ENCODE measurements at regions not wholly inside any gene's neighbourhood (a gene's known extent, or its start where the extent isn't known, plus 50 kb on each side); places are given as distances from the start of the nearest gene placed in this dataset.

DNA sequence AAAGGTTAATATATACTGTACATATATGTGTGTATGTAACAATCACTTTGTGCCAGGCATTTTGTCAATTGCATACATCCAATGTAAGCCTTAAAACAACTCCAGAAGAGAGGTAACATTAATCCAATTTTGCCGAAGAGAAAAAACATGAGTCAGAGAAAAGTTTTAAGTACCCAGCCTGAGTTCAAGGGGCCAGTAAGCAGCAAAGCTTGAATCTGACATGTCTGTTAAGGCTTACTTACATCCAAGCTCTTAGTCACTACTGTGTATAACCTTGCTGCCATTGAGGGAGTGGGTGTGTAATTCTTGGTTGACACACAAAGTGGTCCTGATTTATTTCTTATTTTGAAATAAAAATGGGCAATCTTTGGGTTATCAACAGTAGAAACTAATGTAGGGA, 360.4 kb upstream of the LYPLAL1 start:
- no peaks in the 10 kb centered on the region for H3K9me3 ChIP-seq (ENCODE audit: control insufficient read depth, low read length)
- WGBS, 2 experiments (ENCODE audit: insufficient coverage in 2 of 2) = 40% methylated on average over 1 of the region's 1 CpG; no CpG with 5 or more reads in 1 of the 2 experiments
- no peak overlapping the region for H3K4me3 ChIP-seq (ENCODE audit: extremely low read depth, insufficient read depth, low read length, poor library complexity, severe bottlenecking)
- H3K36me3 ChIP-seq (ENCODE audit: control insufficient read depth, insufficient read depth, low read length) = no peaks in the 10 kb centered on the region
- peaks cover 5% of the 10 kb centered on the region for H3K4me1 ChIP-seq (ENCODE audit: control insufficient read depth, insufficient read depth, low read length, poor library complexity, severe bottlenecking)
- no peak overlapping the region for H3K27ac ChIP-seq (ENCODE audit: low read depth, low read length, severe bottlenecking)

DNA sequence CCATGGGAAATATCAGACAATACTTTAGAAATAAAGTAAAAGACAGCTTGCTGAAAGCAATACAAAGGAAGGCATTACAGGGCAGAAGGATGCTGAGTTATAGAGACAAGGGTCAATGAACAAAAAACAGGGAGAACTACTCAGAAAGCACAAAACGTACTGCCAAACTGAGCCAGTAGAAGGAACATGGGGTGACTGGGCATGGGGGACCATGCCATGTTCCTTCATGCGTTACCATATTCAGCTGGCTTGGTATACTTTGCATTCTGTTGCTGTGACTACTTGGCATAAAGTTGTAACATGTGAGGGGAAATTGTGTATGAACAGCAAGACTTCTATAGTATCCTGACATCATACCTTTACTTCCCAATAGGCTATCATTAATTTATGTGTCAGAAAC, 358.6 kb upstream of the LYPLAL1 start:
- no peak overlapping the region for H3K27ac ChIP-seq (ENCODE audit: low read depth, low read length, severe bottlenecking)
- H3K4me3 ChIP-seq (ENCODE audit: extremely low read depth, insufficient read depth, low read length, poor library complexity, severe bottlenecking) = no peak overlapping the region
- no peaks in the 10 kb centered on the region for H3K4me1 ChIP-seq (ENCODE audit: control insufficient read depth, insufficient read depth, low read length, poor library complexity, severe bottlenecking)
- H3K36me3 ChIP-seq (ENCODE audit: control insufficient read depth, insufficient read depth, low read length) = no peaks in the 10 kb centered on the region
- H3K9me3 ChIP-seq (ENCODE audit: control insufficient read depth, low read length) = no peaks in the 10 kb centered on the region
- WGBS, 2 experiments (ENCODE audit: insufficient coverage in 2 of 2) = 92 to 100% methylated on average over 1 to 2 of the region's 2 CpGs

GRCh38 chr1:218817071-218817470, 356.6 kb upstream of the LYPLAL1 start:
- no peaks in the 10 kb centered on the region for H3K9me3 ChIP-seq (ENCODE audit: control insufficient read depth, low read length)
- 83 to 96% methylated on average over 2 of the region's 4 CpGs for WGBS, 2 experiments (ENCODE audit: insufficient coverage in 2 of 2)
- H3K36me3 ChIP-seq (ENCODE audit: control insufficient read depth, insufficient read depth, low read length) = no peaks in the 10 kb centered on the region
- no peak overlapping the region for H3K4me3 ChIP-seq (ENCODE audit: extremely low read depth, insufficient read depth, low read length, poor library complexity, severe bottlenecking)
- H3K4me1 ChIP-seq (ENCODE audit: control insufficient read depth, insufficient read depth, low read length, poor library complexity, severe bottlenecking) = no peaks in the 10 kb centered on the region
- H3K27ac ChIP-seq (ENCODE audit: low read depth, low read length, severe bottlenecking) = no peak overlapping the region

- WGBS, 2 experiments (ENCODE audit: insufficient coverage in 2 of 2) = 89% methylated on average over 6 of the region's 8 CpGs; no CpG with 5 or more reads in 1 of the 2 experiments
- no peaks in the 10 kb centered on the region for H3K4me1 ChIP-seq (ENCODE audit: control insufficient read depth, insufficient read depth, low read length, poor library complexity, severe bottlenecking)
- H3K27ac ChIP-seq (ENCODE audit: low read depth, low read length, severe bottlenecking) = no peak overlapping the region
Observed at GRCh38 chr1:218817691-218818465, 355.8 kb upstream of the LYPLAL1 start.

GRCh38 chr1:218823291-218823900, 350.3 kb upstream of the LYPLAL1 start:
- no peak overlapping the region for H3K4me3 ChIP-seq (ENCODE audit: extremely low read depth, insufficient read depth, low read length, poor library complexity, severe bottlenecking)
- no peaks in the 10 kb centered on the region for H3K4me1 ChIP-seq (ENCODE audit: control insufficient read depth, insufficient read depth, low read length, poor library complexity, severe bottlenecking)
- H3K36me3 ChIP-seq (ENCODE audit: control insufficient read depth, insufficient read depth, low read length) = no peaks in the 10 kb centered on the region
- H3K27ac ChIP-seq (ENCODE audit: low read depth, low read length, severe bottlenecking) = no peak overlapping the region
- 80 to 100% methylated on average over 1 to 2 of the region's 4 CpGs for whole genome bisulfite sequencing, 2 experiments (ENCODE audit: insufficient coverage in 2 of 2)
- no peaks in the 10 kb centered on the region for H3K9me3 ChIP-seq (ENCODE audit: control insufficient read depth, low read length)

More at GRCh38 chr1:218817691-218818465, 355.8 kb upstream of the LYPLAL1 start:
- H3K9me3 ChIP-seq (ENCODE audit: control insufficient read depth, low read length) = no peaks in the 10 kb centered on the region
- no peaks in the 10 kb centered on the region for H3K36me3 ChIP-seq (ENCODE audit: control insufficient read depth, insufficient read depth, low read length)
- H3K4me3 ChIP-seq (ENCODE audit: extremely low read depth, insufficient read depth, low read length, poor library complexity, severe bottlenecking) = no peak overlapping the region

DNA sequence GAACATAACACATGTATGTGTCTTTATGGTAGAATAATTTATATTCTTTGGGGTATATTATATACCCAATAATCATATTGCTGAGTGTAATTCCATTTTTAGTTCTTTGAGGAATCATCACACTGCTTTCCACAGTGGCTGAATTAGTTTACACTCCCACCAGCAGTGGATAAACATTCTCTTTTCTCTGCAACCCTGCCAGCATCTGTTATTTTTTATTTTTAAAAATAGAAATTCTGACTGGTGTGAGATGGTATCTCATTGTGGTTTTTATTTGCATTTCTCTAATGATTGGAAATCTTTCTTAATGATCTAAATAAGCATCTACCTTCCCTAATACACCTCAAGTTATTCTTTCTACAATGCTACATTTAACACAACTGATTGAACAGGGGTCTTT, 346.2 kb upstream of the LYPLAL1 start:
- Histone ChIP-seq H3K4me1 (ENCODE audit: control insufficient read depth, insufficient read depth, low read length, poor library complexity, severe bottlenecking) (no peaks in the 10 kb centered on the region), H3K4me3 (ENCODE audit: extremely low read depth, insufficient read depth, low read length, poor library complexity, severe bottlenecking) (no peak overlapping the region), H3K27ac (ENCODE audit: low read depth, low read length, severe bottlenecking) (no peak overlapping the region), H3K9me3 (ENCODE audit: control insufficient read depth, low read length) (no peaks in the 10 kb centered on the region), H3K36me3 (ENCODE audit: control insufficient read depth, insufficient read depth, low read length) (no peaks in the 10 kb centered on the region)

DNA sequence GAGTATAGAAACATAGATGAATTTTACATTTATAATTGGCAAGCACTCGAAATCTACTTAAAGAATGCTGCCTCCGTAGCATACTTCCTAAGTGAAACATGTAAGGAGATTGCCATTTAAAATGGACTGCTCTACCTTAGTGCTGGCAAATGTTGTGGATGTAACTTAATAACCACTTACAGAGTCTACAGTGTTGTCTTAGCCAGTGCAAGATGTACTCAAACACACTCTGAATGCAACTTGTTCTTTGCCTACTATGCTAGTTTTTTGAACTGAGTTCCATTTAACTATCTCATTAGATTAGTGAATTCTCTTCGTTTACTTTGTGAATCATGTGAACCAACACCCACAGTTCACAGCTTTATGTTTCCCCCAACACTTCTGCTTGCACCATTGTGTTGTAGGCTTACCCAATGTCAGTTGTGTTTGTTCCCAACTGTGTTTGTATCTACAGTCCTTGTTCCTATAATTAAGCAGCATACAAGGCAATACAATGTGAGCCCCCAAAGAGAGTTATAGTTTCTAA, 345.5 kb upstream of the LYPLAL1 start:
- no peak overlapping the region for H3K4me3 ChIP-seq (ENCODE audit: extremely low read depth, insufficient read depth, low read length, poor library complexity, severe bottlenecking)
- no peaks in the 10 kb centered on the region for H3K9me3 ChIP-seq (ENCODE audit: control insufficient read depth, low read length)
- WGBS, 2 experiments (ENCODE audit: insufficient coverage in 2 of 2) = no CpG with 5 or more reads among the region's 3 CpGs
- H3K36me3 ChIP-seq (ENCODE audit: control insufficient read depth, insufficient read depth, low read length) = no peaks in the 10 kb centered on the region
- H3K27ac ChIP-seq (ENCODE audit: low read depth, low read length, severe bottlenecking) = no peak overlapping the region
- no peaks in the 10 kb centered on the region for H3K4me1 ChIP-seq (ENCODE audit: control insufficient read depth, insufficient read depth, low read length, poor library complexity, severe bottlenecking)

DNA sequence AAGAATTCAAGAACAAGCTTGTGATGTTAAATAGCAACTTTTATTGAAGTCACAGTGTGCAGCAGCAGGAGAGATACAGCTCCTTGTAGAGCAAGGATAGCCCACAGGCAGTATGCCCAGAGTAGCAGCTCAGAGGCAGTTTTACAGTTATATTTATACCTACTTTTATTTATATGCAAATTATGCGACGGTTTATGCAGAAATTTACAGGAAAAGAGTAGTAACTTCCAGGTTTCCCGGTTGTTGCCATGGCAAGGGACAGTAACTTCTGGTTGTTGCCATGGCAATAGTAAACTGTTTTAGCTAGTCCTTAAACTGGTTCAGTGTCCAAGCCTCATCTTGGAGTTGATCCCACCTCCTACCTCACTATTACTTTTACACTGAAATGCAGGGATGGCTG, 344.6 kb upstream of the LYPLAL1 start:
- WGBS, 2 experiments (ENCODE audit: insufficient coverage in 2 of 2) = 86 to 100% methylated on average over 1 to 2 of the region's 3 CpGs
- H3K9me3 ChIP-seq (ENCODE audit: control insufficient read depth, low read length) = no peaks in the 10 kb centered on the region
- H3K4me1 ChIP-seq (ENCODE audit: control insufficient read depth, insufficient read depth, low read length, poor library complexity, severe bottlenecking) = no peaks in the 10 kb centered on the region
- no peak overlapping the region for H3K27ac ChIP-seq (ENCODE audit: low read depth, low read length, severe bottlenecking)
- H3K4me3 ChIP-seq (ENCODE audit: extremely low read depth, insufficient read depth, low read length, poor library complexity, severe bottlenecking) = no peak overlapping the region
- H3K36me3 ChIP-seq (ENCODE audit: control insufficient read depth, insufficient read depth, low read length) = no peaks in the 10 kb centered on the region

- Histone ChIP-seq H3K36me3 (ENCODE audit: control insufficient read depth, insufficient read depth, low read length) (no peaks in the 10 kb centered on the region), H3K27ac (ENCODE audit: low read depth, low read length, severe bottlenecking) (no peak overlapping the region), H3K9me3 (ENCODE audit: control insufficient read depth, low read length) (no peaks in the 10 kb centered on the region), H3K4me3 (ENCODE audit: extremely low read depth, insufficient read depth, low read length, poor library complexity, severe bottlenecking) (no peak overlapping the region), H3K4me1 (ENCODE audit: control insufficient read depth, insufficient read depth, low read length, poor library complexity, severe bottlenecking) (no peaks in the 10 kb centered on the region)
- WGBS, 2 experiments (ENCODE audit: insufficient coverage in 2 of 2) = no CpG with 5 or more reads among the region's 1 CpG
Observed at GRCh38 chr1:218835609-218836008, 338.1 kb upstream of the LYPLAL1 start.

GRCh38 chr1:218836264-218836663, 337.4 kb upstream of the LYPLAL1 start:
- Histone ChIP-seq H3K4me3 (ENCODE audit: extremely low read depth, insufficient read depth, low read length, poor library complexity, severe bottlenecking) (no peak overlapping the region), H3K9me3 (ENCODE audit: control insufficient read depth, low read length) (no peaks in the 10 kb centered on the region), H3K36me3 (ENCODE audit: control insufficient read depth, insufficient read depth, low read length) (no peaks in the 10 kb centered on the region), H3K4me1 (ENCODE audit: control insufficient read depth, insufficient read depth, low read length, poor library complexity, severe bottlenecking) (no peaks in the 10 kb centered on the region), H3K27ac (ENCODE audit: low read depth, low read length, severe bottlenecking) (no peak overlapping the region)
- 91% methylated on average over 2 of the region's 3 CpGs; no CpG with 5 or more reads in 1 of the 2 experiments for WGBS, 2 experiments (ENCODE audit: insufficient coverage in 2 of 2)

DNA sequence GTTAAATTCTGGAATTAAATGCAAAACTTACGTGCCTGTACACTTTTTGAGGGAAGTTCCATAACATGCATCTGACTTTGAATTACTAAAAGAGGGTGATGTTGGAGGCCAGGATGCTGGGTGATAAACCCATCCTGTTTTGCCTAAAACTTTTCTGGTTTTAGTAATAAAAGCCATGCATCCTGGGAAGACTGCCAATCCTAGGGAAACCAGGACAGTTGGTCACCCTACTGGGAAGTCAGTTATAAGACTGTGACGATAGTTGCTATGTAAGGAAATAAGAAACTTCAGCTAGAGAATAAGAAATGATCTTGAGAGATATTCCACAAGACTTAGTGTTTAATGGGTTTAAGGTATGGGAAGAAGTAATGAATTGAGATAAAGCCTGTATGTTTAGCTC, 336.6 kb upstream of the LYPLAL1 start:
- Histone ChIP-seq H3K27ac (ENCODE audit: low read depth, low read length, severe bottlenecking) (no peak overlapping the region), H3K4me1 (ENCODE audit: control insufficient read depth, insufficient read depth, low read length, poor library complexity, severe bottlenecking) (no peaks in the 10 kb centered on the region), H3K4me3 (ENCODE audit: extremely low read depth, insufficient read depth, low read length, poor library complexity, severe bottlenecking) (no peak overlapping the region), H3K9me3 (ENCODE audit: control insufficient read depth, low read length) (no peaks in the 10 kb centered on the region), H3K36me3 (ENCODE audit: control insufficient read depth, insufficient read depth, low read length) (no peaks in the 10 kb centered on the region)
- WGBS, 2 experiments (ENCODE audit: insufficient coverage in 2 of 2) = 93 to 100% methylated on average over 1 to 2 of the region's 2 CpGs
